Adrenal gland (tissue), 5 donors: ENCODE measurements at regions not wholly inside any gene's neighbourhood (a gene's known extent, or its start where the extent isn't known, plus 50 kb on each side); places are given as distances from the start of the nearest gene placed in this dataset.

ENCODE experiments used
- POLR2A ChIP-seq, 2 donors: fragments of 450-650 bp; IDR thresholded peaks; one replicate each; pipeline ENCODE4 v1.6.1; 2017; ENCODE audit warnings: antibody characterized with exemption in 2 of 2, mild to moderate bottlenecking in 2 of 2, moderate library complexity in 1 of 2
- TF ChIP-seq, protein P1 (sequence below), 6 experiments: fragments of 450-650 bp in 4 of 6; fragments of 200-600 bp in 2 of 6; sonication (generic) in 1 of 6; IDR thresholded peaks; 1 replicate in 5 of 6; 2 replicates in 1 of 6; pipeline versions ENCODE4 v1.5.1 to v1.8.0; 2016 to 2021; ENCODE audit warnings: antibody characterized with exemption in 6 of 6, mild to moderate bottlenecking in 2 of 6, moderate library complexity in 1 of 6
- donor health status: DM: no; HTN: no; CAD: no.

DNA sequence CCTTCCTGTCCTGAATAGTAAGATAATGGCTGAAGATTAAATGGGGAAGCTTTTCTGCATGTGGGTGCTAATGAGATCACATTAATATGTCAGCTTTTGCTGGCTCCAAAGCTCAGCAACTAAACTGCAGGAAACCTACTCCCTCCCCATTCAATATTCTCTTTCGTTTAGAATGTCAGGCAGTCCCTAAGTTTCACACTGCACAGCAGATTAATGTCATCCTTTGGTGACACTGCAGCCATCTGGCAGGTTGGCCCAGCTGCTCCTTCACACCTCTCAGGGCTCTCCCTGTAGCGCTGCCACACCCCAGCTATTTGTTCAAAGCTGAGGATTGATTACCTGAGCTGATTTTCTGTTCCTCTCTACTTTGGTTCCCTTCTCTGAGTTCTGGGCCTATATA, 110.5 kb downstream of the KDR start:
- TF ChIP-seq, protein P1, sequence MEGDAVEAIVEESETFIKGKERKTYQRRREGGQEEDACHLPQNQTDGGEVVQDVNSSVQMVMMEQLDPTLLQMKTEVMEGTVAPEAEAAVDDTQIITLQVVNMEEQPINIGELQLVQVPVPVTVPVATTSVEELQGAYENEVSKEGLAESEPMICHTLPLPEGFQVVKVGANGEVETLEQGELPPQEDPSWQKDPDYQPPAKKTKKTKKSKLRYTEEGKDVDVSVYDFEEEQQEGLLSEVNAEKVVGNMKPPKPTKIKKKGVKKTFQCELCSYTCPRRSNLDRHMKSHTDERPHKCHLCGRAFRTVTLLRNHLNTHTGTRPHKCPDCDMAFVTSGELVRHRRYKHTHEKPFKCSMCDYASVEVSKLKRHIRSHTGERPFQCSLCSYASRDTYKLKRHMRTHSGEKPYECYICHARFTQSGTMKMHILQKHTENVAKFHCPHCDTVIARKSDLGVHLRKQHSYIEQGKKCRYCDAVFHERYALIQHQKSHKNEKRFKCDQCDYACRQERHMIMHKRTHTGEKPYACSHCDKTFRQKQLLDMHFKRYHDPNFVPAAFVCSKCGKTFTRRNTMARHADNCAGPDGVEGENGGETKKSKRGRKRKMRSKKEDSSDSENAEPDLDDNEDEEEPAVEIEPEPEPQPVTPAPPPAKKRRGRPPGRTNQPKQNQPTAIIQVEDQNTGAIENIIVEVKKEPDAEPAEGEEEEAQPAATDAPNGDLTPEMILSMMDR (IDR thresholded peaks at IDR 0.05) = no peak
- no peak for TF ChIP-seq POLR2A (IDR thresholded peaks at IDR 0.05)
